T-helper 17 cell (primary cell): ENCODE measurements at regions not wholly inside any gene's neighbourhood (a gene's known extent, or its start where the extent isn't known, plus 50 kb on each side); places are given as distances from the start of the nearest gene placed in this dataset.

ENCODE experiments used
- ATAC-seq: fragments of 150-1000 bp; cut with Tn5 transposase; 2 replicates; pipeline ENCODE4 v1.10.0; 2021; ENCODE audit warnings: mild to moderate bottlenecking, moderate library complexity
- DNase-seq, 3 donors: peaks; one replicate each; pipeline versions ENCODE4 v3.0.0 to v3.0.0-alpha.2; 2020 to 2021
- H3K9me3 ChIP-seq: one replicate; pipeline ENCODE4 v1.7.0; 2013; ENCODE audit warnings: low read length, mild to moderate bottlenecking; ENCODE audit not compliant: control insufficient read depth, poor library complexity, severe bottlenecking
- H3K27ac Mint-ChIP-seq: one replicate; pipeline ENCODE4 v1.8.0; 2022; ENCODE audit warnings: mild to moderate bottlenecking, moderate library complexity, mixed read lengths
- H3K27me3 Mint-ChIP-seq: one replicate; pipeline ENCODE4 v1.8.0; 2022; ENCODE audit warnings: mixed read lengths
- H3K36me3 Mint-ChIP-seq: one replicate; pipeline ENCODE4 v1.8.0; 2022; ENCODE audit warnings: low read depth, mixed read lengths
- H3K4me1 Mint-ChIP-seq: one replicate; pipeline ENCODE4 v1.8.0; 2022; ENCODE audit warnings: mild to moderate bottlenecking, mixed read lengths
- H3K4me3 Mint-ChIP-seq: one replicate; pipeline ENCODE4 v1.8.0; 2022; ENCODE audit warnings: mild to moderate bottlenecking, moderate library complexity, mixed read lengths

DNA sequence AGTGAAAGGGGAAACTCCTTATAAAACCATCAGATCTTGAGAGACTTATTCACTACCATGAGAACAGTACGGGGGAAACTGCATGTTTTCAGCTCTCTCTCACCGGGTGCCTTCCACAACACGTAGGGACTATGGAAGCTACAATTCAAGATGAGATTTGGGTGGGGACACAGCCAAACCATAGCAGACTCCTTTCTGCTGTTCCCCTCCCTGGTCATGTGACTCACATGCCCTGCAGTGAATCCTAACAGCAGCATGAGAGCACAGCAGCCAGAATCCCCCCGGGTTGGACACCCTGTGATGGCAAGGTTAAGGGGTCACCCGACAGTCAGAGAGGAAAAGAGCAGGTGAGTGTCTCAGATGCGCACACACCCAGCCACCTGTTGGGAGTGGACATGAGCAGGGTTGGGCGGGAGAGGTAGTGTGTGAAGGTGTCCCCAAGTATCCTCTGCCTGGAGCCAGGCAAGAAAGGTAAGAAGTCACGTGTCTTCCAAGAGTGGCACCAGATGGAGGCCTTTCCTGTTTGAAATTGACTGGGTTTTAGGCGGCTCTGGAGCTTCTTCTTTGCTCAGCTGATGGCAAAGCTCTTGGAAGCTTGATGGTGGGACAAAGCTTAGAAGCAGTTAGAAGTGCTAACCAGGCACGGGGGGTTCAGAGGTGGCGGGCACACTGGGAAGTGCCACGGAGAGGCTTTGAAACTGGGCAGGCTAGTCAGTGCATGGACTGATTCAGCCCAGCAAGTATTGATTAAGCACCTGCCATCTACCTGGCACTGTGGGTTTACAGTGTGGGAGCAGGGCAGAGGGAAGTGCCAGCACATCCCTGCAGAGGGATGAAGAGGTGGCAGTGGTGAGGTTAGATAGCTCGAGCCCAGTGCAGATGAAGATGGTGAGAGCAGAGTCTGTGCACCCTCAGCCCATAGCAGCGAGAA, 68.7 kb downstream of the RHOB start:
- Mint-ChIP-seq H3K27ac (no peak overlapping the region), H3K36me3 (no peaks in the 10 kb centered on the region), H3K4me3 (no peak overlapping the region), H3K27me3 (peaks cover 18% of the 10 kb centered on the region), H3K4me1 (peaks cover 2% of the 10 kb centered on the region)
- ATAC-seq = no peak
- no peak for DNase-seq
- no peaks in the 10 kb centered on the region for H3K9me3 ChIP-seq

DNA sequence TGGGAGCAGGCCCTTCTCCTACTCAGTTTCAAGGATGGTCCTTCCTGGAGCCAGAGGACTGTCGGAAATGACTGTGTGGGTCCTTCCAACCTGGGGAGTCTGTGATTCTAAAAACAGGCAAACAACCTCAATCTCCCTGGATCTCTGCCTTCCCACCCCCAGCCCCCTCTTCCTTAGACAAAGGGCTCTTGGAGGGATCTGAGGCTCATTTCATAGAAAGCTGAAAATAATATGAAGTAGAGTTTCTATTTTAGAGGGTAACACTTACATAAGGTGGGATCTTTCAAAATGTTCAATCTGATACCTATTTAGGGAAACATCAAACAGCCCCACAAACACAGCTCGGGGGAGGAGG, 69.4 kb downstream of the RHOB start:
- ATAC-seq = no peak
- no peak for DNase-seq
- H3K27ac Mint-ChIP-seq = no peak overlapping the region
- H3K9me3 ChIP-seq = no peaks in the 10 kb centered on the region
- peaks cover 2% of the 10 kb centered on the region for H3K4me1 Mint-ChIP-seq
- no peaks in the 10 kb centered on the region for H3K36me3 Mint-ChIP-seq
- H3K27me3 Mint-ChIP-seq = peaks cover 15% of the 10 kb centered on the region
- H3K4me3 Mint-ChIP-seq = no peak overlapping the region

DNA sequence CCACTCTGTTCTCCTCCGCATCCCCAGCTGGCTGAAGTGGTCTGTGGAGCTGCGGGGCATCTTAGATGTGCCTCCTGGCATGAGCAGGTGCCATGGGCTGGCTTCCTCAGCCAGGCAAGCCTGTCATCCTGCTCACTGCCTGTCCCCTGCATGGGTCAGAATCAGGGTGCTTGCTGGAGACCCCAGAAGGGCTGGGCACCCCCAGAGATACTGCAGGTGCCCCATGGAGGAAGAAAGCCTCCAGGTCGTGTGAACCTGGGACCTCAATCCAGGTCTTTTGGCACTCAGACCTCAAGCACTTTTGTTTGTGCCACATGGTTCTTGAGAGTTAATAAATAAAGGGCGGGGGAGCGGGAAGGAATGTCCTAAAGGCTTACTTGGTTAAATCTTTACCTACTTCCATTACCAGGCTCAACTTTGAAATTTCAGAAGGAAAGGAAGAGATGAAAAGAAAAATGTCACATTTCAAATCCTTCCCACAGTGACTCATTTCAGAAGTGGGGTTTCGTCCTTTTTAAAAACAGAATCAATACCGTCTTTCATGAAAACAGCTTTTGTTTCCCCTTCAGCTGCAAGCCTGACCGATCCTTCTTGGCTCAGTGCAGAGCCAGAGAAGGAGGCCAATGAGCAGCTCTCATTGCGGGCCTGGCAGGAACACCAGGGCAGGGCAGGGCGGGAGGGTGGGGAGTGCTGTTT, 69.9 kb downstream of the RHOB start:
- peaks cover 2% of the 10 kb centered on the region for H3K4me1 Mint-ChIP-seq
- ATAC-seq = no peak
- peaks cover 12% of the 10 kb centered on the region for H3K27me3 Mint-ChIP-seq
- H3K9me3 ChIP-seq = no peaks in the 10 kb centered on the region
- no peak for DNase-seq
- H3K4me3 Mint-ChIP-seq = no peak overlapping the region
- H3K36me3 Mint-ChIP-seq = no peaks in the 10 kb centered on the region
- no peak overlapping the region for H3K27ac Mint-ChIP-seq

DNA sequence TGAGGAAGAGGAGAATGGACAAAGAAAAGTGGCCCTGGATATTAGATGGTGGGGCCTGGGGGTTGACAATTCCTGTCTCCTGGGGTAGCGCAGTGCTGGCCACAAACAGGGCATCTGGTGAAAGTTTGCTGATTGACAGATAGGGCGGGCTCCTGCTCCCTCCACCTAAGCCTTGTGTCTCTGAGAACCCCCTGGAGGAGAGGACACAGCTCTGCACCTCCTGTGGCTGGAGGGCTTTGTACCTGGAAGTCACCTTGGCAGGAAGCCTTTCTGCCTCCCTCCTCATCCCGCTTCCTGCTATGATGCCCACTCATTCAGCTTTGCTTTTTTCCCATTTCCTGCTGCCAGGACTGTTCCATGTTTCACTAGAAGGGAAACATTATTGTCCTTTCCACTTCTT, 72.4 kb downstream of the RHOB start:
- DNase-seq = no peak
- peaks cover 4% of the 10 kb centered on the region for H3K4me1 Mint-ChIP-seq

DNA sequence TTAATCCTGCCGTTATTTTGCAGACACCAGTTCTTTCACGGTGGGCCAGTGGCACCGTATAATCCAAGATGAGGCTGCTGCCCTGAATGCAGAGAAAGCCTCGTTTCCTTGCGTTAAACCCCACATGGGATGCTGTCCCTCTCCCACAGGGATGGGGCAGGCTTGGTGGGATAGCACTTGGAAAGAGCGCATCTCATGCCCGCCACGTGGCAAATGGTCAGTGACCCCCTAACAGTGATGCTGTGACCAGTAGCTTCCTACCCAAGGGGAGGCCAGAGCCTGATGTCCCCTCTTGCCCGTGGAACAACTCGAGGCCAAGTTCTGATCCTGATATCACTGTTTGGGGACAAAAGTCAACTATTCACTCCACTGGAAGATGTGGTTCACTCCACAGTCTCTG, 73.3 kb downstream of the RHOB start:
- no peaks in the 10 kb centered on the region for H3K36me3 Mint-ChIP-seq
- no peak for DNase-seq
- peaks cover 19% of the 10 kb centered on the region for H3K27me3 Mint-ChIP-seq
- no peak for ATAC-seq
- H3K27ac Mint-ChIP-seq = no peak overlapping the region
- H3K4me1 Mint-ChIP-seq = peaks cover 4% of the 10 kb centered on the region
- no peak overlapping the region for H3K4me3 Mint-ChIP-seq
- no peaks in the 10 kb centered on the region for H3K9me3 ChIP-seq

More for the DNA sequence above, 72.4 kb downstream of the RHOB start:
- H3K9me3 ChIP-seq = no peaks in the 10 kb centered on the region
- peaks cover 21% of the 10 kb centered on the region for H3K27me3 Mint-ChIP-seq
- ATAC-seq = no peak
- H3K36me3 Mint-ChIP-seq = no peaks in the 10 kb centered on the region
- no peak overlapping the region for H3K4me3 Mint-ChIP-seq
- H3K27ac Mint-ChIP-seq = no peak overlapping the region

DNA sequence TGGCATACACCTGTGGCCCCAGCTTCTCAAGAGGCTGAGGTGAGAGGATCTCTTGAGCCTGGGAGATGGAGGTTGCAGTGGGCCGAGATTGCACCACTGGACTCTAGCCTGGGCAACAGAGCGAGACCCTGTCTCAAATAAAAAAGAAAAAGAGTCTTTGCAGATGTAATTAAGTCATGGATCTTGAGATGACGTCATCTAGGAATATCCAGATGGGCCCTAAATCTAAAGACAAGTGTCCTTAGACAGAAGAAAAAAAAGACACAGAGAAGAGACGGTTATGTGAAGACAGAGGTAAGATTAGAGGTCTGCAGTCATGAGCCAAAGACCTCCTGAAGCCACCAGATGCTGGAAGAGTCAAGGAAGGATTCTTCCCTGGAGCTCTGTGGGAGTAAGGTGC, 74.3 kb downstream of the RHOB start:
- Mint-ChIP-seq H3K4me1 (peaks cover 4% of the 10 kb centered on the region), H3K27ac (no peak overlapping the region), H3K4me3 (no peak overlapping the region), H3K27me3 (peaks cover 19% of the 10 kb centered on the region), H3K36me3 (no peaks in the 10 kb centered on the region)
- DNase-seq (no peak), ATAC-seq (no peak)
- no peaks in the 10 kb centered on the region for H3K9me3 ChIP-seq

DNA sequence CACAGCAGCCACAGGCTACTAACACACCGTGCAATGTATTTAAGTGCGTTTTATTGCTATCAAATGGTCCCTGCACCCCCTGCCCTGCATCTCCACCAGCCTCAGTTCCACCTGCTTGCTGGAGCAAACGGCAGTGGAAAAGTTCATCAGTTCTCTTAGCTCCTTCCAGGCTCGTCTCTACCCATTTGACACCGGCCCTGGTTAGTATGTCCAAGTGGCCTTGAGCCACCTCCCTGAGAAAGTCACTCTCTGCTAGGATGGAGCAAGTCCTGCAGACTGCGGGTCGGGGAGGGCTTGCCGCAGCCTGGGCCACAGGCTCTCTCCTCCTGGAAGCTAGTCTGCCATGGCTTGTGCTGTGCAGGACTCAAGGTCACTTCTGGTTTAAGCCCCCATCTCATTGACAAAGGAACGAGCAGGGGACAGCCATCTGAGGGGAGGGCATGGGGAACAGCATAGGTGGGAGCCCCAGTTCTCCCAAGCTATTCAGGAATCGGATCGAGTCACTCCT, 74.9 kb downstream of the RHOB start:
- no peak for DNase-seq
- H3K27me3 Mint-ChIP-seq = peaks cover 19% of the 10 kb centered on the region

DNA sequence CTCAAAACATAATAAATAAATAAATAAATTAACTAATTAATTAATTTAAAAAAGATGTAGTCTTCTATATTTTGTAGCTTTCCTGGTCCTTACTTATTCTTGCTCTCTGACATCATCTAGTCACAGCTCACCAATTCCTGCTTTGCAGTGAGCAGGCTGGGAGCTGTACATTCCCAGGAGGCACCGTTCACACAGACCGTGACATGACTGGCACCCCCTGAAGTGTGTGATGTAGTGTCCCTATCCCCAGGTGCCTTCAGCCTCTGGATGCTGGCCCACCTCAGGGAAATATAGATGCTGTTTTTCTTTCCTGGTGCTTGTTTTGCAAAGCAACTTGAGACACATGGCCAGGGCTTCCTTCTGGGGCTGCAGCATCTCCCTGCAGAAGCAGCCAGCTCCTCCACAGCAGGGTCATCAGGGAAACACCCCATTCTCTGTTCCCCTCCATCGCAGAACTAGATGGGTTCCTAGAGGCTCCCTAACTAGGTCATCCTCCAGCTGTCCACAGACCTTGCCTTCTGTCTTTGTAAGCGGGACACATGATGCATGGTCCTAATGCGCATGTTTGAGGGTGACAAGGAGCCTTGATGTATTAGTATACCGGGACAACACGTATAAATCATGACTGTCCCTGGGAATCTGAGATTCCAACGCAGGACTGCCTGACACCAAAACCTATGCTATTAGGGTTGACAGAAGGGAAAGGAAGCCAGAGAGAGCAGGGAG, 76.4 kb downstream of the RHOB start:
- Mint-ChIP-seq H3K4me3 (no peak overlapping the region), H3K4me1 (peaks cover 4% of the 10 kb centered on the region), H3K27me3 (peaks cover 19% of the 10 kb centered on the region), H3K27ac (no peak overlapping the region), H3K36me3 (no peaks in the 10 kb centered on the region)
- ATAC-seq = no peak
- no peak for DNase-seq
- H3K9me3 ChIP-seq = no peaks in the 10 kb centered on the region

More for the DNA sequence above, 74.9 kb downstream of the RHOB start:
- no peak for ATAC-seq
- H3K4me1 Mint-ChIP-seq = peaks cover 4% of the 10 kb centered on the region
- no peaks in the 10 kb centered on the region for H3K9me3 ChIP-seq
- H3K4me3 Mint-ChIP-seq = no peak overlapping the region
- no peaks in the 10 kb centered on the region for H3K36me3 Mint-ChIP-seq
- H3K27ac Mint-ChIP-seq = no peak overlapping the region

DNA sequence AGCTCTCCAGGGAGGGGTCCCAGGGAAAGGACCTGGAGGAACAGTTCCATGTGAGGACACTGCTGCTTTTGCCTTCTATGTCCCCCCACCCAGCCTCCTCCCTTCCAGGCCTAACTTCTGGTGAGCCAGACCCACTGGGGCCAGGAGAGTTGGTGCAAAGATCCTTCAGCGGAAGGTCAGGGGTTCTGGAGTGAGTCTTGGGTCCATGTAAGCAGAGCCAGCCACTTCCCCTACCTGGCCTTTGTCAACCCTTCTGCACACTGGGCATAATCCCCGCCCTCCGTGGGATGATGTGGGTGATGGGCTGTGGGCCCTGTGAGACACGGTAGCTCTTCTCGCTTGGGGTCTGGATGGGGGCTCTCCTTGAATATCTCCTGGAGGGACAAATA, 76.9 kb downstream of the RHOB start:
- H3K4me1 Mint-ChIP-seq = peaks cover 4% of the 10 kb centered on the region
- no peaks in the 10 kb centered on the region for H3K9me3 ChIP-seq
- H3K27me3 Mint-ChIP-seq = peaks cover 19% of the 10 kb centered on the region
- ATAC-seq (no peak), DNase-seq (no peak)
- no peaks in the 10 kb centered on the region for H3K36me3 Mint-ChIP-seq
- no peak overlapping the region for H3K4me3 Mint-ChIP-seq
- H3K27ac Mint-ChIP-seq = no peak overlapping the region

DNA sequence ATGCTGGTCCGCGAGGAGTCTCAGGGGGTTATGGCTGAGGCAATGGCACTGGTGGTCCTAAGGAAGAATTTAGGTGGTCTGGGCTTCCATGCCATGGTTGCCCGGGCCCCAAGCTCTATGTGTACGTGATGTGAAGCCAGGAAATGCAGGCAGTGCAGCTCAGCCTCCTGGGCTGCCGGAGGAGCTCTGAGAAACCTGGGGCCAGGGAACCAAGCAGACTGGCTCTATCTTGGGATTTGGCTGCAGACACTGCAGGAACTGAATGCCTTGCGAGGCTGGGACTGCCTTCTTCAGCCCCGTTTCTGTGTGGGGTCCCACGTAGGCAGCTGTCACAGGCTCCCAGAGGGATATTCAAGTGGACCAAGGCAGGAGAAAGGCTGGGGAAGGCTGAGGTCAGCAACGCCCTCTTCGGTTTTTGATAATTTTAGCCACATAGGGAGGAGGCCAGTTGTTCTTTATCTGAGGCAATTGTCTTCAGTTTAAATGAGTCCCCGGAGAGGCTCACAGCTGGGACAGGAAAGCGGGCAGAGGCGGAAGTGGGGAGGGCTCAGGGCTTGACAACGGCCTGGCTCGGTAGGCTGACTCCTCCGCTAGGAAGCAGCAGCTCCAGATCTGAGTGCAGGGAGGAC, 77.7 kb downstream of the RHOB start:
- no peaks in the 10 kb centered on the region for H3K36me3 Mint-ChIP-seq
- ATAC-seq = no peak
- no peak for DNase-seq
- no peak overlapping the region for H3K4me3 Mint-ChIP-seq
- H3K4me1 Mint-ChIP-seq = peaks cover 4% of the 10 kb centered on the region
- H3K27ac Mint-ChIP-seq = no peak overlapping the region
- H3K27me3 Mint-ChIP-seq = peaks cover 19% of the 10 kb centered on the region
- H3K9me3 ChIP-seq = no peaks in the 10 kb centered on the region

DNA sequence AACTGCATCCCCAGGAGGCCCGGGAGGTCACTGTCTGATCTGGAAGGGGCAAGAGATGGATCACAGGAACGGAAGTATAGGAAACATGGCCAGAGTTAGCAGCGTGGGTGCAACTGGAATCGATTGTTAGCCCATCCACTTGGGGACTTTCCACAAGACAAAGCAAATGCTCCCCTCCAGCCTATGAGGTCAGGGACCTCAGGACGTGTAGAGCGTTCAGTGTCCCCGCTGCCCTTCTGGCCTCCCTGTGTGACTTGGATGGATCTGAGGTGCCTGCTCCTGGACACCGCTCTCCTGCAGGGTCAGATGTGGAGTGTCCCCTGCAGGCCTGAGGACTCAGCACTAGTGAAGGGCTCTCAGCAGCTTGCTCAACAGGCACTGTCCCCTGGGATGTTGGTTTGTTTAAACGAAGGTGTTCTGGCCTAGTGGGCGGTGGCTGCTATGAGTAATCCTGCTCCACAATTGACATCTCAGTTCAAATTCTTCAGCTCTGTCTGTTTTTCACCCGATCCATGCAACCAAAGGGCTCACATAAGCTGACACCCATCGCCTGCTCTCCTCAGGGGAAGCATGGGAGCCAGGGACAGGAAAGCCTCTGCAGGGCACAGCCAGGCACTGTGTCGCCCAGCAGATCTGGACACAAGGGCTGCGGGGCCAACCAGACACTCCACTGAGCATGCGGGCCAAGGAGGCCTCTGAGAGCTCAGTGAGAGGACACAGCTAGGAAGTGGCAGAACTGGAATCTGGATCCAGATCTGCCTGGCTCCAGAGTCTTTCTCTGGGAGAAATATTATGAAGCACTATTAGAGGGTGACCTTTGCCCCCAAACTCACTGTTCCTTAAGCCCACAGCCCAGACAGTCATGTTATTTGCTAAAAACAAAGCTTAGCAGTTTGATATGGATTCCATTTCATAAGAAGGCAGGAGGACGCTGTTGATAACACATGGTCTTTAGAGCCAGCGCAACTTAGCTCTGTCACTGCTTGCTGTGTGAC, 78.5 kb downstream of the RHOB start:
- DNase-seq (no peak), ATAC-seq (no peak)
- H3K9me3 ChIP-seq = no peaks in the 10 kb centered on the region
- Mint-ChIP-seq H3K27ac (no peak overlapping the region), H3K27me3 (peaks cover 19% of the 10 kb centered on the region), H3K4me3 (no peak overlapping the region), H3K36me3 (no peaks in the 10 kb centered on the region), H3K4me1 (peaks cover 4% of the 10 kb centered on the region)

DNA sequence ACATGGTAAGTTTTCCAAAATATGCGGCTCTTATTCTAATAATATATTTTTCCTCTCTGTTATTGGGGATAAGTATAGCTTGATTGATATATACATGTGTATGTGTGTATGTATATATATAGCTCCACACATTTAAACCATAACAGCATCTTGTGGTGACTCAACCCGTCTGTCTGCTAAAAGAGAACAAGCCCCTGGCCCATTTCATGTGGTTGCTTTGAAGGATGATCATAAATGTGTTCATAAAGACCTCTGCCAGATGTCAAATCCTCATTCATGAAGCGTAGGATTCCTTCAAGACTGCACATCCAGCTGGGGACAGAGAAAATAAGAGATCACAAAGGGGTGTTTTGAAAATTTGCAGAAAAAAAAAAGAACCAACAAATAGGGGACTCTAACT, 79.3 kb downstream of the RHOB start:
- ATAC-seq = no peak
- H3K9me3 ChIP-seq = no peaks in the 10 kb centered on the region
- no peak for DNase-seq
- no peak overlapping the region for H3K4me3 Mint-ChIP-seq
- H3K4me1 Mint-ChIP-seq = peaks cover 4% of the 10 kb centered on the region
- peaks cover 17% of the 10 kb centered on the region for H3K27me3 Mint-ChIP-seq
- H3K36me3 Mint-ChIP-seq = no peaks in the 10 kb centered on the region
- H3K27ac Mint-ChIP-seq = no peak overlapping the region
